SK-N-SH (cell line): ENCODE measurements at regions not wholly inside any gene's neighbourhood (a gene's known extent, or its start where the extent isn't known, plus 50 kb on each side); places are given as distances from the start of the nearest gene placed in this dataset.

Experiments used
- CTCF ChIA-PET: fragments of 300-600, 350-600 bp; formaldehyde crosslinking; extraction: SDS; loops from one replicate; lab custom pipeline; 2021; lab: Yijun Ruan, JAX
- POLR2A ChIA-PET: fragments of 350-600 bp; sonication (Branson Sonifier 250); formaldehyde crosslinking; extraction: SDS; loops from one replicate; lab custom pipeline; 2020; ENCODE audit warnings: antibody characterized with exemption, inconsistent platforms; lab: Yijun Ruan, JAX
- DNase-seq: peaks from one replicate; pipeline ENCODE4 v3.0.0; 2012
- H2AFZ ChIP-seq: fragments of 200-600 bp; sonication (generic); 2 replicates; pipeline ENCODE4 v1.8.1; 2016; ENCODE audit warnings: antibody characterized with exemption, mild to moderate bottlenecking, low read depth
- H3F3A ChIP-seq: fragments of 200-600 bp; sonication (generic); replicated peaks from 2 replicates; pipeline ENCODE3; 2016; ENCODE audit warnings: antibody characterized with exemption, mild to moderate bottlenecking; ENCODE audit not compliant: insufficient read depth
- H3K27ac ChIP-seq, 2 experiments: fragments of 200-500 bp in 1 of 2; fragments of 200-600 bp in 1 of 2; sonication (Bioruptor generic) in 1 of 2; sonication (generic), shearing (Covaris generic) in 1 of 2; 2 replicates each; pipeline versions ENCODE4 v1.5.1 to v1.6.1; 2014 to 2016; ENCODE audit warnings: low read depth in 2 of 2, inconsistent platforms in 1 of 2, low read length in 1 of 2, mild to moderate bottlenecking in 1 of 2, mixed read lengths in 1 of 2
- H3K27me3 ChIP-seq: fragments of 200-600 bp; sonication (generic), shearing (Covaris generic); 2 replicates; pipeline ENCODE4 v1.6.1; 2016; ENCODE audit warnings: mixed run types; ENCODE audit not compliant: insufficient read depth
- H3K36me3 ChIP-seq, 2 experiments: fragments of 200-500 bp in 1 of 2; fragments of 200-600 bp in 1 of 2; sonication (Bioruptor generic) in 1 of 2; sonication (generic) in 1 of 2; replicated peaks in 1 of 2; 2 replicates each; pipeline versions ENCODE3 to v1.5.1; 2014 to 2016; ENCODE audit warnings: low read length in 1 of 2, mild to moderate bottlenecking in 1 of 2; ENCODE audit not compliant: insufficient read depth in 2 of 2, control insufficient read depth in 1 of 2
- H3K4me1 ChIP-seq, 2 experiments: fragments of 200-500 bp in 1 of 2; fragments of 200-600 bp in 1 of 2; sonication (Bioruptor generic) in 1 of 2; sonication (generic), shearing (Covaris generic) in 1 of 2; 2 replicates each; pipeline versions ENCODE4 v1.5.1 to v1.6.1; 2014 to 2016; ENCODE audit warnings: low read depth in 1 of 2, low read length in 1 of 2, mixed run types in 1 of 2; ENCODE audit not compliant: insufficient read depth in 2 of 2, control insufficient read depth in 1 of 2
- H3K4me2 ChIP-seq: fragments of 200-600 bp; sonication (generic), shearing (Covaris generic); 2 replicates; pipeline ENCODE4 v1.6.1; 2017; ENCODE audit warnings: mixed run types
- H3K4me3 ChIP-seq, 2 experiments: fragments of 200-500 bp in 1 of 2; fragments of 200-600 bp in 1 of 2; sonication (Bioruptor generic) in 1 of 2; sonication (generic), shearing (Covaris generic) in 1 of 2; 2 replicates each; pipeline versions ENCODE4 v1.5.1 to v1.8.1; 2014 to 2016; ENCODE audit warnings: low read depth in 2 of 2, inconsistent platforms in 1 of 2, low read length in 1 of 2, mild to moderate bottlenecking in 1 of 2, mixed read lengths in 1 of 2, moderate library complexity in 1 of 2
- H3K79me2 ChIP-seq: fragments of 200-600 bp; sonication (generic); 2 replicates; pipeline ENCODE4 v1.8.1; 2017; ENCODE audit warnings: mild to moderate bottlenecking; ENCODE audit not compliant: insufficient read depth
- H3K9ac ChIP-seq: fragments of 200-600 bp; sonication (generic); 2 replicates; pipeline ENCODE4 v1.6.1; 2017; ENCODE audit warnings: mixed run types
- H3K9me2 ChIP-seq: fragments of 200-600 bp; sonication (generic); 2 replicates; pipeline ENCODE4 v1.6.1; 2017; ENCODE audit warnings: mixed run types
- H3K9me3 ChIP-seq: fragments of 200-600 bp; sonication (generic); 2 replicates; pipeline ENCODE4 v1.6.1; 2017; ENCODE audit warnings: mixed run types, mild to moderate bottlenecking, moderate library complexity
- H4K20me1 ChIP-seq: fragments of 200-600 bp; sonication (generic); 2 replicates; pipeline ENCODE4 v1.6.1; 2017; ENCODE audit warnings: mild to moderate bottlenecking, mixed run types; ENCODE audit not compliant: insufficient read depth
- EZH2phosphoT487 ChIP-seq: fragments of 200-600 bp; sonication (generic); IDR thresholded peaks from 2 replicates; pipeline ENCODE4 v1.6.1; 2017; ENCODE audit warnings: low read depth, mixed run types, mild to moderate bottlenecking, antibody characterized with exemption, moderate library complexity, borderline replicate concordance
- FOXM1 ChIP-seq: IDR thresholded peaks from 2 replicates; pipeline ENCODE4 v1.4.0; 2012; ENCODE audit warnings: low read depth, mild to moderate bottlenecking
- GATA2 ChIP-seq: sonication (generic); formaldehyde crosslinking; IDR thresholded peaks from 2 replicates; pipeline ENCODE4 v1.5.0; 2020; ENCODE audit warnings: mild to moderate bottlenecking, missing genetic modification reagents
- JUND ChIP-seq: IDR thresholded peaks from 2 replicates; pipeline ENCODE4 v1.4.0; 2012
- MAX ChIP-seq: IDR thresholded peaks from 2 replicates; pipeline ENCODE4 v1.4.0; 2012; ENCODE audit warnings: low read depth
- MEF2A ChIP-seq: IDR thresholded peaks from 2 replicates; pipeline ENCODE4 v1.4.0; 2012; ENCODE audit warnings: low read depth, borderline replicate concordance
- POLR2AphosphoS5 ChIP-seq: IDR thresholded peaks from 2 replicates; pipeline ENCODE4 v1.6.1; 2012; ENCODE audit warnings: low read depth, low read length
- RFX5 ChIP-seq: IDR thresholded peaks from 2 replicates; pipeline ENCODE4 v1.6.1; 2012; ENCODE audit warnings: mild to moderate bottlenecking, improper control_type of control experiment, low read length
- RXRA ChIP-seq: IDR thresholded peaks from 2 replicates; pipeline ENCODE4 v1.4.0; 2012; ENCODE audit warnings: low read depth, mild to moderate bottlenecking, borderline replicate concordance
- TAF1 ChIP-seq: IDR thresholded peaks from 2 replicates; pipeline ENCODE4 v1.6.1; 2012; ENCODE audit warnings: low read depth, mild to moderate bottlenecking, low read length, moderate library complexity, borderline replicate concordance
- WGBS: methylation state at CpG from one replicate; pipeline ENCODE4 v1.1.6; 2017; ENCODE audit warnings: low lambda C conversion rate; 5-methylcytosine and 5-hydroxymethylcytosine counted together
- TF ChIP-seq, protein P1 (sequence below): fragments of 150-350 bp; IDR thresholded peaks from 2 replicates; pipeline ENCODE4 v1.6.1; 2017; ENCODE audit warnings: antibody characterized with exemption, low read length, low read depth, borderline replicate concordance
- TF ChIP-seq, protein P2 (sequence below): IDR thresholded peaks from 2 replicates; pipeline ENCODE4 v1.6.1; 2012; ENCODE audit warnings: mild to moderate bottlenecking, low read depth, low read length, moderate library complexity
- TF ChIP-seq, protein P3 (sequence below): IDR thresholded peaks from 2 replicates; pipeline ENCODE4 v1.4.0; 2012; ENCODE audit warnings: low read depth, borderline replicate concordance
- TF ChIP-seq, protein P4 (sequence below): fragments of 150-350 bp; IDR thresholded peaks from 2 replicates; pipeline ENCODE4 v1.6.1; 2016; ENCODE audit warnings: mild to moderate bottlenecking, low read depth, low read length
- TF ChIP-seq, protein P5 (sequence below): IDR thresholded peaks from 2 replicates; pipeline ENCODE4; 2012

GRCh38 chr7:41809940-41810576, 107.2 kb upstream of the INHBA start (continued):
- TF ChIP-seq MAX (no peak), POLR2AphosphoS5 (no peak)
- TF ChIP-seq, protein P1, sequence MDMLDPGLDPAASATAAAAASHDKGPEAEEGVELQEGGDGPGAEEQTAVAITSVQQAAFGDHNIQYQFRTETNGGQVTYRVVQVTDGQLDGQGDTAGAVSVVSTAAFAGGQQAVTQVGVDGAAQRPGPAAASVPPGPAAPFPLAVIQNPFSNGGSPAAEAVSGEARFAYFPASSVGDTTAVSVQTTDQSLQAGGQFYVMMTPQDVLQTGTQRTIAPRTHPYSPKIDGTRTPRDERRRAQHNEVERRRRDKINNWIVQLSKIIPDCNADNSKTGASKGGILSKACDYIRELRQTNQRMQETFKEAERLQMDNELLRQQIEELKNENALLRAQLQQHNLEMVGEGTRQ: no peak

DNA sequence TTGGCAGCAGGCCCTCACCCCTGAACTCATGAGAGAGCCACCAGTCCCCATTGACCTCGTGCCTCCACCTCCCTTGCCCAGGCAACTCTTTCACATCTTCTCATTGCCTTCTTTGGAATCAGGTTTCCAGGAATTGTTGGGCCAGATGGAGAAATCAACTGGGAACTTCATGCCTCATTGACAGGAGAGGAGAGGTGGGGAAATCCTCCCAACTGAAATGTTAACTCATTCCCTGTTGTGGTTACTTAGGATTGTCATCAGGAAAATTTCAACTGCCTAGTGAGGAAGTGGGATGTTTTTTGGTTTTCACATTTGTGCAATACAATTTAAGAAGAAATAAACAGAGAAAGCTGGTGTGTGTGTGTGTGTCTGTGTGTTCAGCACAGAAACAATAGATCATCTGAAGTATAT, 106.6 kb upstream of the INHBA start:
- Histone ChIP-seq H4K20me1 (no peaks in the 10 kb centered on the region), H3K4me3 (no peak overlapping the region), H3K9me2 (no peaks in the 10 kb centered on the region), H3K9me3 (no peaks in the 10 kb centered on the region), H3K4me2 (no peak overlapping the region), H2AFZ (no peak overlapping the region), H3K4me1 (no peaks in the 10 kb centered on the region), H3F3A (peaks cover 4% of the 10 kb centered on the region), H3K27me3 (no peaks in the 10 kb centered on the region), H3K27ac (no peak overlapping the region), H3K9ac (no peak overlapping the region), H3K79me2 (no peaks in the 10 kb centered on the region), H3K36me3 (no peaks in the 10 kb centered on the region)
- TF ChIP-seq, protein P2, sequence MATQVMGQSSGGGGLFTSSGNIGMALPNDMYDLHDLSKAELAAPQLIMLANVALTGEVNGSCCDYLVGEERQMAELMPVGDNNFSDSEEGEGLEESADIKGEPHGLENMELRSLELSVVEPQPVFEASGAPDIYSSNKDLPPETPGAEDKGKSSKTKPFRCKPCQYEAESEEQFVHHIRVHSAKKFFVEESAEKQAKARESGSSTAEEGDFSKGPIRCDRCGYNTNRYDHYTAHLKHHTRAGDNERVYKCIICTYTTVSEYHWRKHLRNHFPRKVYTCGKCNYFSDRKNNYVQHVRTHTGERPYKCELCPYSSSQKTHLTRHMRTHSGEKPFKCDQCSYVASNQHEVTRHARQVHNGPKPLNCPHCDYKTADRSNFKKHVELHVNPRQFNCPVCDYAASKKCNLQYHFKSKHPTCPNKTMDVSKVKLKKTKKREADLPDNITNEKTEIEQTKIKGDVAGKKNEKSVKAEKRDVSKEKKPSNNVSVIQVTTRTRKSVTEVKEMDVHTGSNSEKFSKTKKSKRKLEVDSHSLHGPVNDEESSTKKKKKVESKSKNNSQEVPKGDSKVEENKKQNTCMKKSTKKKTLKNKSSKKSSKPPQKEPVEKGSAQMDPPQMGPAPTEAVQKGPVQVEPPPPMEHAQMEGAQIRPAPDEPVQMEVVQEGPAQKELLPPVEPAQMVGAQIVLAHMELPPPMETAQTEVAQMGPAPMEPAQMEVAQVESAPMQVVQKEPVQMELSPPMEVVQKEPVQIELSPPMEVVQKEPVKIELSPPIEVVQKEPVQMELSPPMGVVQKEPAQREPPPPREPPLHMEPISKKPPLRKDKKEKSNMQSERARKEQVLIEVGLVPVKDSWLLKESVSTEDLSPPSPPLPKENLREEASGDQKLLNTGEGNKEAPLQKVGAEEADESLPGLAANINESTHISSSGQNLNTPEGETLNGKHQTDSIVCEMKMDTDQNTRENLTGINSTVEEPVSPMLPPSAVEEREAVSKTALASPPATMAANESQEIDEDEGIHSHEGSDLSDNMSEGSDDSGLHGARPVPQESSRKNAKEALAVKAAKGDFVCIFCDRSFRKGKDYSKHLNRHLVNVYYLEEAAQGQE: no peak
- TF ChIP-seq TAF1: no peak
- TF ChIP-seq MAX: no peak
- no peak for TF ChIP-seq RXRA
- no peak for TF ChIP-seq FOXM1
- ChIA-PET POLR2A (no interaction called here), CTCF (no interaction called here)
- no peak for DNase-seq
- WGBS: 26% methylated on average over 1 of the region's 1 CpG

DNA sequence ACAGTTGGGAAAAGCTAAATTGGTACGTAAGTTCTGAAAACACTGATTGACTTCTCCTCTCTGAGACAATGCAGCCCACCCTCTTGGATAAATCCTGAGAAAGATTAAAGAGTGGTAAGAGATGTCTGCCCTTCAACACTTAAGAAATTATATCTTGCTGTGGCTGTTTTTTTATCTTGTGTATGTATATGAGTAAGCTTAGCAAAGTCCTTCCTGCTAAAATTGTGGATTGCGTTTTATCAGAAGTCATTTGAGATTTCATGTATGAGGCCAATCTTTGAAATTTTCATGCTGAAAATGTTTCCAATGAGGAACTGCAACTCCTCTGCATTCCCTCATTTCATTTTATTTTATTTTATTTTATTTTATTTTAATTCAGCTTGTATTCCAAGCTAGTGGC, 106.2 kb upstream of the INHBA start:
- no peaks in the 10 kb centered on the region for H3K36me3 ChIP-seq
- H3K27ac ChIP-seq: no peak overlapping the region
- H3K4me3 ChIP-seq: no peak overlapping the region
- H3K4me2 ChIP-seq: no peak overlapping the region
- POLR2A ChIA-PET: no interaction called here
- no peaks in the 10 kb centered on the region for H3K79me2 ChIP-seq
- H3K4me1 ChIP-seq: no peaks in the 10 kb centered on the region
- no peak for DNase-seq
- H3K9ac ChIP-seq: no peak overlapping the region
- 87% methylated on average over 2 of the region's 2 CpGs for WGBS
- H3K9me2 ChIP-seq: no peaks in the 10 kb centered on the region
- H3F3A ChIP-seq: peaks cover 4% of the 10 kb centered on the region
- no peaks in the 10 kb centered on the region for H3K9me3 ChIP-seq
- CTCF ChIA-PET: no interaction called here
- H4K20me1 ChIP-seq: no peaks in the 10 kb centered on the region
- no peaks in the 10 kb centered on the region for H3K27me3 ChIP-seq
- no peak overlapping the region for H2AFZ ChIP-seq
- TF ChIP-seq JUND: no peak
- TF ChIP-seq, protein P3, sequence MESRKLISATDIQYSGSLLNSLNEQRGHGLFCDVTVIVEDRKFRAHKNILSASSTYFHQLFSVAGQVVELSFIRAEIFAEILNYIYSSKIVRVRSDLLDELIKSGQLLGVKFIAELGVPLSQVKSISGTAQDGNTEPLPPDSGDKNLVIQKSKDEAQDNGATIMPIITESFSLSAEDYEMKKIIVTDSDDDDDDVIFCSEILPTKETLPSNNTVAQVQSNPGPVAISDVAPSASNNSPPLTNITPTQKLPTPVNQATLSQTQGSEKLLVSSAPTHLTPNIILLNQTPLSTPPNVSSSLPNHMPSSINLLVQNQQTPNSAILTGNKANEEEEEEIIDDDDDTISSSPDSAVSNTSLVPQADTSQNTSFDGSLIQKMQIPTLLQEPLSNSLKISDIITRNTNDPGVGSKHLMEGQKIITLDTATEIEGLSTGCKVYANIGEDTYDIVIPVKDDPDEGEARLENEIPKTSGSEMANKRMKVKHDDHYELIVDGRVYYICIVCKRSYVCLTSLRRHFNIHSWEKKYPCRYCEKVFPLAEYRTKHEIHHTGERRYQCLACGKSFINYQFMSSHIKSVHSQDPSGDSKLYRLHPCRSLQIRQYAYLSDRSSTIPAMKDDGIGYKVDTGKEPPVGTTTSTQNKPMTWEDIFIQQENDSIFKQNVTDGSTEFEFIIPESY: no peak
- TF ChIP-seq MEF2A: no peak
- TF ChIP-seq FOXM1: no peak
- TF ChIP-seq, protein P4, sequence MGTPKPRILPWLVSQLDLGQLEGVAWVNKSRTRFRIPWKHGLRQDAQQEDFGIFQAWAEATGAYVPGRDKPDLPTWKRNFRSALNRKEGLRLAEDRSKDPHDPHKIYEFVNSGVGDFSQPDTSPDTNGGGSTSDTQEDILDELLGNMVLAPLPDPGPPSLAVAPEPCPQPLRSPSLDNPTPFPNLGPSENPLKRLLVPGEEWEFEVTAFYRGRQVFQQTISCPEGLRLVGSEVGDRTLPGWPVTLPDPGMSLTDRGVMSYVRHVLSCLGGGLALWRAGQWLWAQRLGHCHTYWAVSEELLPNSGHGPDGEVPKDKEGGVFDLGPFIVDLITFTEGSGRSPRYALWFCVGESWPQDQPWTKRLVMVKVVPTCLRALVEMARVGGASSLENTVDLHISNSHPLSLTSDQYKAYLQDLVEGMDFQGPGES: no peak
- TF ChIP-seq, protein P5, sequence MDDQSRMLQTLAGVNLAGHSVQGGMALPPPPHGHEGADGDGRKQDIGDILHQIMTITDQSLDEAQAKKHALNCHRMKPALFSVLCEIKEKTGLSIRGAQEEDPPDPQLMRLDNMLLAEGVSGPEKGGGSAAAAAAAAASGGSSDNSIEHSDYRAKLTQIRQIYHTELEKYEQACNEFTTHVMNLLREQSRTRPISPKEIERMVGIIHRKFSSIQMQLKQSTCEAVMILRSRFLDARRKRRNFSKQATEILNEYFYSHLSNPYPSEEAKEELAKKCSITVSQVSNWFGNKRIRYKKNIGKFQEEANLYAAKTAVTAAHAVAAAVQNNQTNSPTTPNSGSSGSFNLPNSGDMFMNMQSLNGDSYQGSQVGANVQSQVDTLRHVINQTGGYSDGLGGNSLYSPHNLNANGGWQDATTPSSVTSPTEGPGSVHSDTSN: no peak
- TF ChIP-seq RFX5: no peak
- TF ChIP-seq GATA2: no peak
- TF ChIP-seq EZH2phosphoT487: no peak
